Activated T-helper 17 cell treated with anti-CD3 and anti-CD28 coated beads, Interleukin-2, amount 50 U/mL, for 72 hours (primary cell): ENCODE measurements at regions not wholly inside any gene's neighbourhood (a gene's known extent, or its start where the extent isn't known, plus 50 kb on each side); places are given as distances from the start of the nearest gene placed in this dataset.

Source experiments
- ATAC-seq: fragments of 150-1000 bp; cut with Tn5 transposase; replicated peaks from 2 replicates; pipeline ENCODE4 v1.10.0; 2021; ENCODE audit warnings: mild to moderate bottlenecking, moderate library complexity
- H3K27ac Mint-ChIP-seq: one replicate; pipeline ENCODE4 v1.8.0; 2022; ENCODE audit warnings: mixed read lengths
- H3K27me3 Mint-ChIP-seq: one replicate; pipeline ENCODE4 v1.8.0; 2022; ENCODE audit warnings: mixed read lengths
- H3K36me3 Mint-ChIP-seq: one replicate; pipeline ENCODE4 v1.8.0; 2022; ENCODE audit warnings: low read depth, mild to moderate bottlenecking, mixed read lengths
- H3K4me1 Mint-ChIP-seq: one replicate; pipeline ENCODE4 v1.8.0; 2022; ENCODE audit warnings: mixed read lengths
- H3K4me3 Mint-ChIP-seq: one replicate; pipeline ENCODE4 v1.8.0; 2022; ENCODE audit warnings: mild to moderate bottlenecking, mixed read lengths
- H3K9me3 Mint-ChIP-seq: one replicate; pipeline ENCODE4 v1.8.0; 2022; ENCODE audit warnings: mixed read lengths

GRCh38 chrX:14476205-14476604 lies 53.1 kb upstream of the GLRA2 start:
- no peak overlapping the region for H3K27ac Mint-ChIP-seq
- H3K9me3 Mint-ChIP-seq: no peaks in the 10 kb centered on the region
- no peak overlapping the region for H3K4me3 Mint-ChIP-seq
- H3K36me3 Mint-ChIP-seq: no peaks in the 10 kb centered on the region
- no peak for ATAC-seq
- peaks cover 6% of the 10 kb centered on the region for H3K27me3 Mint-ChIP-seq
- no peaks in the 10 kb centered on the region for H3K4me1 Mint-ChIP-seq

- H3K36me3 Mint-ChIP-seq: no peaks in the 10 kb centered on the region
- no peak overlapping the region for H3K4me3 Mint-ChIP-seq
- H3K27me3 Mint-ChIP-seq: no peaks in the 10 kb centered on the region
- no peaks in the 10 kb centered on the region for H3K4me1 Mint-ChIP-seq
- no peak overlapping the region for H3K27ac Mint-ChIP-seq
- H3K9me3 Mint-ChIP-seq: no peaks in the 10 kb centered on the region
- ATAC-seq: no peak
Measured at GRCh38 chrX:14449773-14450172, 79.6 kb upstream of the GLRA2 start.

DNA sequence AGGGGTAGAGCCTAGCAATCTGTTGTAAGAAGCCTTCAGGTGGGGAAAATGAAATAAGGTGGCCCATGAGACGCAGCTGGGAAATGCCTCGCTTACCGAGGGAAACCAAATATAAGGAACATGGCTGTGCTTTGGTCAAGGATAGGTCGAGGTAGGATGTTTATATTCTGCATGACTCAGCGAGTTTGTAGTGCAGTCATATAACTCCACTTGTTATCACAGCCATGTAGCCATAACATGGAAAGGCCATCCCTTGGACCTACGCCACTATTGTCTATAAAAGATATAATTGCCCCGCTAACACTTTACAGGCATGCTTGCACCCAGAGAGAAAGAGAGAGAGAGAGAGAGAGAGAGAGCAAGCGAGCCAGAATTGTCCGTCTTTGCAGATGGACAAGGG lies 80.9 kb upstream of the GLRA2 start:
- Mint-ChIP-seq H3K4me1 (no peaks in the 10 kb centered on the region), H3K27ac (no peak overlapping the region), H3K36me3 (no peaks in the 10 kb centered on the region), H3K9me3 (no peaks in the 10 kb centered on the region), H3K27me3 (no peaks in the 10 kb centered on the region), H3K4me3 (no peak overlapping the region)
- no peak for ATAC-seq

DNA sequence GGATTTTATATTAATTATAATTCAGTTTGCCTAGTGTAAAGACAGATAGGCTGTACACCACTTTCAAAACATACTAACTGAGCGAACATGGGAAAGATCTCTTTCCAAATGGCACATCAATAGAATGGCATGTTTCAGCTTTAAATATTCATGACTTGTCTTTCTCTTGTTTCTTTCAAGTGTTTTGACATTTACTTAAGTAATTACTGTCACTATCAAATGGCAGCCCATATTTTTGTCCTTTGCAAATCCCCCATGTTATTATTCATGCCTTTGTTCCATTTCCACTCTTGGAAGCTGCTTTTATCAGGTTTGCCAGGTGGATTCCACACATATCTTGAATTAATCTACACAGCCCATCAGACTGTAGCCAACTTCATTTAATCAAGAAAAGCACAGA lies 89.2 kb upstream of the GLRA2 start:
- H3K4me3 Mint-ChIP-seq: no peak overlapping the region
- ATAC-seq: no peak
- H3K36me3 Mint-ChIP-seq: no peaks in the 10 kb centered on the region
- H3K27me3 Mint-ChIP-seq: no peaks in the 10 kb centered on the region
- no peaks in the 10 kb centered on the region for H3K9me3 Mint-ChIP-seq
- H3K27ac Mint-ChIP-seq: no peak overlapping the region
- no peaks in the 10 kb centered on the region for H3K4me1 Mint-ChIP-seq

- peaks cover 4% of the 10 kb centered on the region for H3K27me3 Mint-ChIP-seq
- no peaks in the 10 kb centered on the region for H3K9me3 Mint-ChIP-seq
- no peak overlapping the region for H3K4me3 Mint-ChIP-seq
- no peaks in the 10 kb centered on the region for H3K4me1 Mint-ChIP-seq
- no peak for ATAC-seq
- no peaks in the 10 kb centered on the region for H3K36me3 Mint-ChIP-seq
- no peak overlapping the region for H3K27ac Mint-ChIP-seq
Measured at GRCh38 chrX:14427614-14428013, 101.7 kb upstream of the GLRA2 start.

DNA sequence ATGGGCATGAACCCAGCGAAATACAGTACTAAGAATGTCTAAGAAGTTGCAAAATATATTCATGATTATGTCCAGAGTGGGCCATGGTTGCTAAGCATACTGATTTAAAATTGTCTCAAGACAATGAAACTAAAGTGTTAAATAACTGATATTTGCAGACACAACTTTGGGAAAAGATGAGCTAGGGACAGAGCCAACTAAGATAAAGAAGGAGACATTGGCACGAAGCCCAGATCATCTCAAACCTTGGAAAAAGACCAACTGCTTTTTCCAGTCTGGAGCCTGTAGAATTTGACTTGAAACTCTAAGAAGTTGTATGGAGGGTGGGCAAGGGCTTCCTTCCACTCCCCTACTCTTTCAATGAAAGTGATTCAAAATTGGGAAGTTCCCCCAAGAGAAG lies 108.5 kb upstream of the GLRA2 start:
- no peak for ATAC-seq
- peaks cover 4% of the 10 kb centered on the region for H3K27me3 Mint-ChIP-seq
- no peaks in the 10 kb centered on the region for H3K4me1 Mint-ChIP-seq
- H3K9me3 Mint-ChIP-seq: no peaks in the 10 kb centered on the region
- no peaks in the 10 kb centered on the region for H3K36me3 Mint-ChIP-seq
- no peak overlapping the region for H3K4me3 Mint-ChIP-seq
- no peak overlapping the region for H3K27ac Mint-ChIP-seq

DNA sequence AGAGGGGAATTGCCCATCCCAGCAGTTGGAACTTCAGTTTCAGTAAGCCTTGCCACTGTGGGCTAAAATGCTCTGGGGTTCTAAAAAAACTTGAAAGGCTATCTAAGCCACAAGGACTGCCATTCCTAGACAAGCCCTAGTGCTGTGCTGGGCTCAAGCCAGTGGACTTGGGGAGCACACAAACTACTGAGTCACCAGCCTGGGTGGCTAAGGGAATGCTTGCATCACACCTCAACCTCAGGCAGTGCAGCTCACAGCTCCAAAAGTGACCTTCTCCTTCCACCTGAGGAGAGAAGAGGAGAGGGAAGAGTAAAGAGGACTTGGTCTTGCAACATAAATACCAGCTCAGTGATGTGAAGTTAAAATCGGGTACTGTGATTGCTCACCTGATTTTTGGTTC lies 116.7 kb upstream of the GLRA2 start:
- Mint-ChIP-seq H3K9me3 (no peaks in the 10 kb centered on the region), H3K27ac (no peak overlapping the region), H3K36me3 (no peaks in the 10 kb centered on the region), H3K4me3 (no peak overlapping the region), H3K27me3 (no peaks in the 10 kb centered on the region), H3K4me1 (no peaks in the 10 kb centered on the region)
- ATAC-seq: no peak

GRCh38 chrX:14411326-14411725 lies 118.0 kb upstream of the GLRA2 start:
- Mint-ChIP-seq H3K36me3 (no peaks in the 10 kb centered on the region), H3K27ac (no peak overlapping the region), H3K4me3 (no peak overlapping the region), H3K9me3 (no peaks in the 10 kb centered on the region), H3K27me3 (no peaks in the 10 kb centered on the region), H3K4me1 (no peaks in the 10 kb centered on the region)
- no peak for ATAC-seq

- Mint-ChIP-seq H3K9me3 (no peaks in the 10 kb centered on the region), H3K4me3 (no peak overlapping the region), H3K27me3 (no peaks in the 10 kb centered on the region), H3K27ac (no peak overlapping the region), H3K36me3 (no peaks in the 10 kb centered on the region), H3K4me1 (no peaks in the 10 kb centered on the region)
- no peak for ATAC-seq
Measured at GRCh38 chrX:14409341-14409740, 120.0 kb upstream of the GLRA2 start.

GRCh38 chrX:14406225-14406624 lies 123.1 kb upstream of the GLRA2 start:
- no peaks in the 10 kb centered on the region for H3K9me3 Mint-ChIP-seq
- no peak for ATAC-seq
- H3K27ac Mint-ChIP-seq: no peak overlapping the region
- H3K4me1 Mint-ChIP-seq: no peaks in the 10 kb centered on the region
- H3K27me3 Mint-ChIP-seq: no peaks in the 10 kb centered on the region
- H3K36me3 Mint-ChIP-seq: no peaks in the 10 kb centered on the region
- no peak overlapping the region for H3K4me3 Mint-ChIP-seq

DNA sequence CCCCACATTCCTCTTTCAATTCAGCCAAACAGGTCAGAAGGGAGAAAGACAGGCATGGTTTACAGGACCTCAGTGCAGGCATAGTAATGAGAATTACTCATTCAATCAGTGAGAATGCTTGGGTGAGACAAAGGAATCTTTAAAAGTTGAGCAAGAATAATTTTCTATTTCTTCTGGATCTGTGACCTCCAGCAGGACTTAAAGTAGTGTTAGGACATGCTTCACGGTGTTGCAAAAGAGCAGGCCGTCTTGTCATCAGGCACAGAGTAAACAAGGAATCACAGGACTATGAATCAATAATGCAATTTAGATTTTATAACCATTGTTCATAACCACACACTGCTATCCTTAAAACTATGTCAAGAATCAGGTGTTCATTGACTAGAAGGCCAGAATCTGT lies 130.6 kb upstream of the GLRA2 start:
- H3K4me1 Mint-ChIP-seq: no peaks in the 10 kb centered on the region
- H3K9me3 Mint-ChIP-seq: no peaks in the 10 kb centered on the region
- H3K4me3 Mint-ChIP-seq: no peak overlapping the region
- no peak for ATAC-seq
- no peak overlapping the region for H3K27ac Mint-ChIP-seq
- no peaks in the 10 kb centered on the region for H3K27me3 Mint-ChIP-seq
- H3K36me3 Mint-ChIP-seq: no peaks in the 10 kb centered on the region

GRCh38 chrX:14389682-14390081 lies 139.7 kb upstream of the GLRA2 start:
- ATAC-seq: no peak
- Mint-ChIP-seq H3K27me3 (no peaks in the 10 kb centered on the region), H3K36me3 (no peaks in the 10 kb centered on the region), H3K4me3 (no peak overlapping the region), H3K27ac (no peak overlapping the region), H3K9me3 (no peaks in the 10 kb centered on the region), H3K4me1 (no peaks in the 10 kb centered on the region)

DNA sequence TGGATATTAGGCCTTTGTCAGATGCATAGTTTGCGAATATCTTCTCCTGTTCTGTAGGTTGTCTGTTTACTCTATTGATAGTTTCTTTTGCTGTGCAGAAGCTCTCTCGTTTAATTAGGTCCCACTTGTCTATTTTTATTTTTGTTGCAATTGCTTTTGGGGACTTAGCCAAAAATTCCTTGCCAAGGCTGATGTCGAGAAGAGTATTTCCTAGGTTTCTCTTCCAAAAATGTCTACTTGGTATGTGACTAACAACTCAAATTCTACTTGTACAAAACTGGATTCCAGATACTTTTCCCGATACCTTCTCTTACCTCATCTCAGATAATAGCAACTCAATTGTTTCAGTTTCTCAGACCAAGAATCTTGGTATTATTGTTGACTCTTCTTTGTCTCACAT lies 142.4 kb upstream of the GLRA2 start:
- Mint-ChIP-seq H3K27me3 (no peaks in the 10 kb centered on the region), H3K27ac (no peak overlapping the region), H3K4me1 (no peaks in the 10 kb centered on the region), H3K36me3 (no peaks in the 10 kb centered on the region), H3K9me3 (no peaks in the 10 kb centered on the region), H3K4me3 (no peak overlapping the region)
- no peak for ATAC-seq

- H3K4me1 Mint-ChIP-seq: no peaks in the 10 kb centered on the region
- no peak overlapping the region for H3K27ac Mint-ChIP-seq
- H3K9me3 Mint-ChIP-seq: no peaks in the 10 kb centered on the region
- no peak for ATAC-seq
- no peak overlapping the region for H3K4me3 Mint-ChIP-seq
- H3K27me3 Mint-ChIP-seq: no peaks in the 10 kb centered on the region
- no peaks in the 10 kb centered on the region for H3K36me3 Mint-ChIP-seq
Measured at GRCh38 chrX:14380044-14380443, 149.3 kb upstream of the GLRA2 start.

- ATAC-seq: no peak
- no peak overlapping the region for H3K27ac Mint-ChIP-seq
- no peaks in the 10 kb centered on the region for H3K27me3 Mint-ChIP-seq
- H3K36me3 Mint-ChIP-seq: no peaks in the 10 kb centered on the region
- no peaks in the 10 kb centered on the region for H3K9me3 Mint-ChIP-seq
- H3K4me3 Mint-ChIP-seq: no peak overlapping the region
- no peaks in the 10 kb centered on the region for H3K4me1 Mint-ChIP-seq
Measured at GRCh38 chrX:14377427-14377826, 151.9 kb upstream of the GLRA2 start.

DNA sequence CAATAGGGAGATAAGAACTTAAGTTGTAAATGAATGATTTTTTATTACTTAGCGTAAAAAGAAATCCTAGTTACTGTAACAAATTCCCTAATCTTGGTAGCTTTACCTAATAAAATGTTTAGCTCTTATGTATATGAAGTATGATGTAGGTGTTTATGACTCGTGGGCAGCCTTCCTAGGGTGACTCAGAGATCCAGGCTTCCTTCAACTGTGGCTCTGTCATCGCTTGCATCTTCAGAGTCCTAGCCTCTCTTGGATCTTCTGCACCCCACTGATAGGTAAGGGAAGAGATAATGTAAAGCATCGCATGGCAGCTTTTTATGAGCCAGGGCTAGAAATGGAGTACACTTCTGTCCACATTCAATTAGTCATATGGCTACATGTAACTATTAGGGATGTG lies 165.6 kb upstream of the GLRA2 start:
- Mint-ChIP-seq H3K27ac (no peak overlapping the region), H3K27me3 (no peaks in the 10 kb centered on the region), H3K9me3 (no peaks in the 10 kb centered on the region), H3K4me3 (no peak overlapping the region), H3K36me3 (no peaks in the 10 kb centered on the region), H3K4me1 (no peaks in the 10 kb centered on the region)
- ATAC-seq: no peak
